NOMO-1 treated with DMSO at 0.1 percent for 48 hours (cell line): ENCODE measurements at regions not wholly inside any gene's neighbourhood (a gene's known extent, or its start where the extent isn't known, plus 50 kb on each side); places are given as distances from the start of the nearest gene placed in this dataset.
A peak's percentile ranks its signal among the peaks of the same experiment; 100 is the strongest.
"Not testable (repeated sequence)": the region's sequence is repeated elsewhere in the genome, so short reads cannot be mapped to it uniquely, and the experiment has no call there.

Experiments
- DNase-seq: peaks from one replicate; lab custom pipeline; 2025; ENCODE audit not compliant: unreplicated experiment; lab: John Stamatoyannopoulos, UW

DNA sequence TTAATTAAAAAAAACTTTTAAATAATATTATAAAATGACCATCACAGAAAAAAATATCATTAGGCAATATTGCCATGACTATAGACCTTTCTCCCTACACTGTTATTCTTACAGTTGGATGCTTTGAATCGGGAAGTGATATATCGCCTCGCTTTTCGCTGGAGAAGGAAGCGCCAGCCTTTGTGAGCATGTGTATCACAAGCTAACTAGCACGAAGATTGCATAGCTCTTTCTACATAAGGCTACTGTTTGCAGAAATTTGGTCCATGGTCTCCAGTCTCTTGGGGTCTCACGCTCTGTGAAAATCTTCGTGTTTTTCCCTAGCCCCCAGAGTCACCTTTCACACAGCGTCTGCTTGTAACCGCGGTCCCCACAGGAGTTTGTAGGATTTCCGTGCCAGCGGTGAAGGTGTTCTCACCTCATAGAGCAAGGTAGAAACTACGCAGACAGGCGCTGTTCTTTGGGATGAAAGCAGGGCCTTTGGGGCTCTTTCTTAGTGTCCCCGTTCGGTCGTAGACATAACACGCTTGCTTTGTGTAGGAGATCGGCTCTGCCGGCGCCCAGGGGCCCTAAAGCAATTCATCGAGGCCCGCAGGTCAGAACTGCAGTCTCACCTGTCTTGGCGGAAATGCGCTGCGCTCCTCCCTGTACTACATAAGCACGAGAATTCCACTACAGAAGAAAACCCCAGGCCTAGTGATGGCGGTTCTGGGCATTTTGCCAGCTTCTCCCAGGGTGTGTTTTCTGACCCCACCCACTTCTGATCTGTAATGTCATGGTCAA is 214.5 kb upstream of the NOTCH2NLA start:
- DNase-seq: not testable (repeated sequence)

DNA sequence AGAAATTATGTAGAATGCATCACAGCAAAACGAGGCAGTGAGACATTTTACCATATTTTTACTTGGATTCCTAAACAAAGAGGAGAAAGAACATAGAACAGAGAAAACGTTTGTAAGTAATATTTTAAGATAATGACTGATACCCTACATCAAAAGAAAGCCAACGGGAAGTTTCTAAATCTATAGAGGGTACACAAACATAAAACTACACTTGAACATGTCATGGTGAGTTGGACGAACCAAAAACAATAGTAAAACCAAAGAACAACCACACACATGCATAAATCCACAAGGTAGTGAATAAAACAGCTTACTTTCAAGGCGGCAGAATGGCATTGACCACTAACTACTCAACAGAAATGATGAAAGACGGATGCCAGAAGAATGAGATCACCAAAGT is 209.7 kb upstream of the NOTCH2NLA start:
- not testable (repeated sequence) for DNase-seq

DNA sequence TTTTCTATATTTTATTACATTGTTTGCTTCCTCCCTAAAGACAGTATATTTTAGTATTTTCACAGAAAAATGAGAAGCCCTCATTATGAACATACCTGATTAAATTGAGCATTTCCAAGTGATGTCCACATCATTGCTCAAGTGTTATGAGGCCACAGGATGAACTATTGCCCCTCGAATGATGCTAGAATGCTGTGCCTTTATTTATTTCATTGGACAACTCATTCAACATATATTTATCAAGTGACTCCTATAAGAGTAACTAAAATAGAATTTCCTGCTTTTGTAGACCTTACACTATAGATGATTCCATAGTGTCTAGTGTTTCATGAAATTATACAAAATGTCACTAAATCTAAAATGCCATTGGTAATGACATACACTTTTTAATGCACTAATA is 187.8 kb upstream of the NOTCH2NLA start:
- not testable (repeated sequence) for DNase-seq

DNA sequence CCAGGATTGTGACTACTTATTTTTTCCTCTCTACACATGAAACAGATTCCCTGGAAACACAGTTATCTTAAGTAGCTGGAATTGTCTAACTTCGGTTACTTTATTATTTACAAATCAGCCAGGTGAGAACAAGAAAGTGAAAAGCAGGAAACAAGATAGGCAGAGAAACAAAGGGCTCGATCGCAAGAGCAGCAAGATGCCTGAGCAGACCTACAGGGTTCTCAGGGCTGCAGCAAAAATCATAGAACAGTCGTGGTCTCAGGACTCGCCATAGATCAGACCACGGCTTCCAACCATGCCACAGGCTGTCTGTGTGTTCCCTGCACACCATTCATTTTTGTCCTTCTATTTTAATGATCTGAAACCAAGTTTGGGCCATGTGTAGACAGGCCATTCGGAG is 186.2 kb upstream of the NOTCH2NLA start:
- DNase-seq: not testable (repeated sequence)

DNA sequence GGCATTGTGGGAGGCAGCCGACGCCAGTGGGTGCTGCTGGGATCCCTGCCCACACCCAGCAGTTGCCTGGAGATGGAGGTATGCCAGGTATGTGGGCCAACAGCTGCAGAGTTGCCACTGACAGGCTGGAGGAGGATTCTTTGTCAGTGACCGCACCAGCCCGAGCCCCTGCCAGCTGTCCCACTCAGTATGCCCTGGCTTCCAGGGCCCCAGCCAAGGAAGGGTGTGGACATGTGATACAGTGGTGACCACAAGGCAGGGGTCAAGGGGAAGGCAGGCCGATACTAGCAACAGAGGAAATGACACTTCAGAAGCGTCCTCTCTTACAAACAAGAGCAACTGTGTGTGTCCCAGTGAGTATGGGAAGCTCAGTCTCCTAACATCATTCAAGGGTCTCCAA is 185.1 kb upstream of the NOTCH2NLA start:
- not testable (repeated sequence) for DNase-seq

DNA sequence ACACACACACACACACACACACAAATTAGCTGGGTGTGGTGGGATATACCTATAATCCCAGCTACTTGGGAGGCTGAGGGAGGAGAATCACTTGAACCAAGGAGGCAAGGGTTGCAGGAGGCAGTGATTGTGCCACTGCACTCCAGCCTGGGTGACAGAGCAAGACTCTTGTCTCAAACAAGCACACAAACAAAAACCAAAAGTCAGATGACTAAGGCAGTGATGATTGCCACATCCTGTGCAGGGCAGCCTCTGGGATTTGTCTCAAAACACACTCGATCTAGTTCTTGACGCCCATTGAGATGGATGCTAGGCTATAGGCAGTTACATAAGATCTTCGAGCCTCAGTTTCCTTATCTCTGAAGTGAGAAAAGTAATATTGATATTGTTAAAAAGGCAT is 183.1 kb upstream of the NOTCH2NLA start:
- DNase-seq: peak; percentile 40

DNA sequence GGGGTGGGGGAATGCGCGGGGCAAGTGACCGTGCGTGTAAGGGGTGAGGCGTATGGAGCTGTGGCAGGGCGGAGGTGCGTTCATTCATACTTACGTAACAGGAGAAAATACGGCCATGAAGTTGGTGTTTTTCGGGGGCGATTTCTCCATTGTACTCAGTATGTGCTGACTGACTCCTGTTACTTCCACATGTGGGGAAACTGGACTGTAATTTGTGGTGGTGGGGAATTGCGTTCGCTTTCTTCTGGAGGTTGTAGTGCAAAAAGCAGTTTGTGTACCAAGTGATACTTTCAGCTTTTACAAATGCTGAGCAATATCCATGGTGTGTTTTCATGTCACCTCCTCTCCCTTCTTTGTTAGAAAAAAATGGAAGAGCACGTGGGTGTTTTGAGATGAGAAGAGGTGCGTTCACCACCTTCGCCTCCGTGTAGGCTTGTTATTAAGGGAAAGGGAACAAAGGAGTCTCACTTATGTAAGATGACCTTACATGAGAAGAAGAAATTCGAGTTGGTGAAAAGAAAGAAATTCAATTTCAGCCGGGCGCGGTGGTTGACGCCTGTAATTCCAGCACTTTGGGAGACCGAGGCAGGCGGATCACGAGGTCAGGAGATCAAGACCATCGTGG is 181.1 kb upstream of the NOTCH2NLA start:
- DNase-seq: peak; percentile 89

DNA sequence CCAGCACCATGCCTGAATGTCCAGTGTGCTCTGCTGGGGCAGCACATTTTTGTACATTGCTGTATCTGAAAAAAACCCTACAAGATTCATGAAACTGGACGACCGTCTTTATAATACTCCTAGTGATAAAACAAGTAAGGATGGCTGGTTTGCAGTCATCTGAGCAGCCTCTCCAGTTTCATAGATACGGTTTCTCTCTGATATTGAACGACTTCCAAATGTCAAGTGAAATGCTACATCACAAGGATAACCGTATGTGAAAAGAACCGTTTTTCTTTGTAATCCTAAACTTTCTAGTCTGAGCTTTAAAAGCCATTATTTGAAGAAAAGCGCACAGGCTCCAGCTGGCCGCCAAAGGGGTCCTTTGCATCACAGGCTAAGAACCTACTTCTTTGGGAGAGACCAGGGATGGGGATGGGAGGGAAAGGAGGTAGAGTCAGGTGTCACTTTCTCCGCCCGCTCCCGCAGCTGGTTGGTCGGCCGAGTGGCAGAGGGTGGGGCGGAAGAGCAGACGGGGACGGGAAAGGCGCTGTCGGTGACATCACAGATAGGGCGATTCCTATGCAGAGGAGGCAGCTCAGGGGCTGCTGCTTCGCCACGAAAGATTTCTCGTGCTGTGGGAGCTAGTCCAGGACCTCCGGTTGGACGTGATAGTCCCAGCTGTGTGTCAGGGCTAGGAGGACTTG is 180.4 kb upstream of the NOTCH2NLA start:
- not testable (repeated sequence) for DNase-seq

DNA sequence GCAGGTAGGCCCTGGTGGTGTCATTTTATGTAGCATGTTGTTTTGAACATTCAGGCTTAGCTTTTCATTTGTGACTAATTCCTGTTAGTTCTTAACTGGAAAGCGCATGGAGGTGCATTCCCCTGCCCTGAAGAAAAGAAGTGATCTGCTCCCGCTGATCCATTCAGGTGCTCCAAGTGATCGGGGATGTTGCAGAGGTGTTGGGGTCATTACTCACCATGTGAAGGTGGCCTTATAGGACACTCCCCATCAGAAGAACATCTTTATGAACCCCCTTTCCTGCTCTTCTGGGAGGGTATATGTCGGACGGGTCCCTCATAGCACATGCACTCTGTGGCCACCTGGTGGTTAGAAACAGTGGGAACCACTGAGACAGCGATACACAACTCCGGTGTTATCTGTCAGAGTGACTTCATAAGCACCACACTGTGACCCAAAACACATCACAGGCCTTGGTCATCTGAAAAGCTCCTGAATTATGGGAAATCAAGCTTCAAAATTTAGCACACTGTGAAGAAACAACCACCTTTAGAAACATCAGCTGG is 172.5 kb upstream of the NOTCH2NLA start:
- not testable (repeated sequence) for DNase-seq

DNA sequence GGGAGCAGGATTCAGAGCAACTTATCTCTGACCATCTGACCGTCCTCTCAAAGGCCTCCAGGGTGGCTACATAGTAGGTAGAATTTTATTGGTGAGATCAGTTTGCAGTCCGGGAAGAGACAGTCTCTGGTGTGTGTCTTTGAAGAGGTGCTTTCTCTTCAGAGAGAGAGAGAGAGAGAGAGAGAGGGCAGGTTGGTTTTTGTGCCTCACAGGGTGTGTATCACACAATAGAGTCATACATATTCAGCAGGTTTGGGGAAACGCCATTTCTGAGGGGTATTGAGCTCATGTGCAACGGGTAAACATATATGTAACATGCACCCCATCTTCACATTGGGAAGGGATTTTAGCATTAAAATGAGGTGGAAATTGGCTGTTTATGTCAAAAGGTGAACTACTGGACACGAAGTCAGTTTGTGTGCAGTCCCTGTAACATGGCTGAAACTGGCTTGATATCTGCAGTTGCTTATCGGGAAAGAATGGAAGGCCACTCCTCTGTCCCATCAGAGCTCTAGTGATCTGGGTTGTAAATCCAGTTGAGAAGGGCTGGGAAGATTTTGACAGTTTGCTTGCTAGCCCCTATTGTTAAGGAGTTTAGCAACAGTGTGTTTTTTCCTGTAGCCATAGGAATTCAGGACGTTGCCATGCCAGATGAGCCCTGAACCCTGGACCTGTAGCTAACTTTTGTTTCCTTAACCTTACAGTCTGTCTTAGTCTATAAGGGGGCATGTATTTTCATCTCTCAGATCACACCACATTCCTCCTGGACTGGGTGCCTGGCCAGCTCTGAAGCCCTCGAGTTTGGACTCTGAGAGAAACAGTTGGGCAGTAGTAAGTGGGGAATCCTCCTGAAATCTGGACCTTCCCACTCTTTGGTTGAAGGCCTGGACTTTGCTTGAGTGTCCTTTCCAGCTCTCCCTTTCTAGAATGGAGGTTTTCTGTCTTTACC is 171.6 kb upstream of the NOTCH2NLA start:
- DNase-seq: not testable (repeated sequence)

DNA sequence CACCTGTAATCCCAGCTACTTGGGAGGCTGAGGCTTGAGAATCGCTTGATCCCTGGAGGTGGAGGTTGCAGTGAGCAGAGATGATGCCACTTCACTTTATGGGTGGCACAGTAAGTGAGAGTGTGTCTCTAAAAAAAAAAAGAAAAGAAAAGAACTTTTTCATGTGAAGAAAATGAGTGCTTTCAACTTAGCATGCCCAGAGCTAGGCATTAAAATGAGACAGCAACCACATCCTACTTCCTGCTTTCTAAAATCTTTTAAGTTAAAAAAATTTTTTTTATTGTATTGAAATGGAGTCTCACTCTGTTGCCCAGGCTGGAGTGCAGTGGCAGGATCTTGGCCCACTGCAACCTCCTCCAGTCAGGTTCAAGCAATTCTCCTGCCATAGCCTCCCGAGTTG is 170.4 kb upstream of the NOTCH2NLA start:
- DNase-seq: not testable (repeated sequence)

DNA sequence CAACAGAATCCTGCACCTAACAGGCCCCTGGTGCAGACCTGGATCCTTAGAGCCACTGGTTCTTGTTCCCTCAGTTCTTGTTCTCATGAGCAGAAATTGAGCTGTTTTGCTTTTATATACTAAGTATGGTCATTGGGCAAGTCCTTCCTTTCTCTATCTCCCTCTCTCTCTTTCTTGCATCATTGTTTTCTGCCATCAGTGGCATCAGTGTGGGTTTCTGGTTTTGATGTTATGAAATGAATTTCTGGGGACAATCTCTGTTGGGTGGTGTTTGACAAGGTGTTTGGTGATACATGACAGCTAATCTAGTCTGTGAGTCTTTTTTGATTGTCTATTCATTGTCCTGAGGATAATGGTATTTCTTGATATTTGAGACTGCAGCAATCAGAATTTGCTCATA is 168.0 kb upstream of the NOTCH2NLA start:
- DNase-seq: not testable (repeated sequence)

DNA sequence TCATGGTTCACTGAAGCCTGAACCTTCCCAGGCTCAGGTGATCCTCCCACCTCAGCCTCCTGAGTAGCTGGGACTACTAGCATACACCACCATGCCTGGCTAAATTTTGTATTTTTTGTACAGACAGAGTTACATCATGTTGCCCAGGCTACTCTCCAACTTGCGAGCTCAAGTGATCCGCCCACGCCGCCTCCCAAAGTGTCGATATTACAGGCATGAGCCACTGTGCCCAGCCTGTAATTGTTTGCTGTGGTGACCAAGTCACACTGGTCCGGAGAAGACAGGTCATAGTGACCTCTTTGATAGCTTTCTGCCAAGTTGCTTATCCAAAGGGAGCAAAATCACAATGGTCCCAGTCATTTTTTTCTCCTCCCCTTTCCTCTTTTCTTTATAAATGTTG is 167.4 kb upstream of the NOTCH2NLA start:
- DNase-seq: not testable (repeated sequence)

DNA sequence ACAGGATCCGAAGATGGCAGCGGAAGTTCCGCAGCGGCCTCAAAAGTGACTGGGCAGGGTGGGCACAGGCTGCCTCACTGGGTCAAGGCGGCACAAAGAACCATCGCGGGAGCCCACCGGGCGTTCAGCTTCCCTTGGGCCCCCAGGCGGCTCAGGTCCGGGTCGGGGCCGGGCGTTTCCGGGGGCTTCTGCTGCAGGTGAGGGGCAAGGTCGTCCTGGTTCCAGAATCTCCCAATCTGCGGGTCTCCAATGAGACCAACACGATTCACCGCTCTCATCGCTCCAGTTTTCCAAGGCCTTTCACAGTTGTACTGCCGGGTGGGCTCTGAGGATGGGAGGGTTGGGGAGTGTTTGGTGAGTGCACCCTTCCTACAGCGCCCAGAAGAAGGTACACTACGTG is 165.0 kb upstream of the NOTCH2NLA start:
- not testable (repeated sequence) for DNase-seq

DNA sequence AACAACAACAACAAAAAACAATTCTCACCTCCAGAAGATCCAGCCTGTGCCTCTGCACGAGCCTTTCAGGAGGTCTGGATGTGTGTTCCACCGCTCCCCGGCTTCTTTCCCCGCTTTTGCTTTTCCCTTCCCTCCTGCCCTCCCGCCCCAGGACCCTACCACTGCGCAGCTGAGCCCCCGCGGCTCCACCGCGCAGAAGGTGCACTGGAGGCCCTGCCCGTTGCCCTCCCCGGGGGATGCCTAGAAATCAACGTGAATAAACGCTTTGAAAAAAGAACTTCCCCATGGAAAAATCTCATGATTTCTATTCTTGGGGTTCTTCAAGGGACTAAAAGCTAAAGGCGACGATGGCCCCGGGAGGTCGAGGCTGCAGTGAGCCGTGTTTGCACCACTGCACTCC is 164.3 kb upstream of the NOTCH2NLA start:
- DNase-seq: not testable (repeated sequence)

DNA sequence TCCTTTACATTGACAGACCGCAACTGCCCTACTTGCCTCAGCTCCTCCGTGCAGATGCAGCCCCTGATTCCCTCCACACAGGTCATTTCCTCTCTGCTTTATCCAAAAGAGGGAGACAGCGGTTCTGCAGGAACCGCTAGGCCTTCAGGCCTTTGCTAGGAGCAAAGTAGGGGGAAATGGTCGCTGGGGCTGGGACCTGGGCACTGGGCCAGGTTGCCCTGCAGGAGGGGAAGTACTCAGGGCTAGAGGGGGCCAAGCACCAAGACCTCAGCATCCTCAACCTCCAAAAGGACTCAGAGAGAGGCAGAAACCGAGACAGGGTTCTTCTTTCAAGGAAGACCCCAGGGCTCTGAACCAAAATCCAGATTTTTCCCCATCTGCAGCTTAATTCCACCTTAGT is 160.4 kb upstream of the NOTCH2NLA start:
- not testable (repeated sequence) for DNase-seq

DNA sequence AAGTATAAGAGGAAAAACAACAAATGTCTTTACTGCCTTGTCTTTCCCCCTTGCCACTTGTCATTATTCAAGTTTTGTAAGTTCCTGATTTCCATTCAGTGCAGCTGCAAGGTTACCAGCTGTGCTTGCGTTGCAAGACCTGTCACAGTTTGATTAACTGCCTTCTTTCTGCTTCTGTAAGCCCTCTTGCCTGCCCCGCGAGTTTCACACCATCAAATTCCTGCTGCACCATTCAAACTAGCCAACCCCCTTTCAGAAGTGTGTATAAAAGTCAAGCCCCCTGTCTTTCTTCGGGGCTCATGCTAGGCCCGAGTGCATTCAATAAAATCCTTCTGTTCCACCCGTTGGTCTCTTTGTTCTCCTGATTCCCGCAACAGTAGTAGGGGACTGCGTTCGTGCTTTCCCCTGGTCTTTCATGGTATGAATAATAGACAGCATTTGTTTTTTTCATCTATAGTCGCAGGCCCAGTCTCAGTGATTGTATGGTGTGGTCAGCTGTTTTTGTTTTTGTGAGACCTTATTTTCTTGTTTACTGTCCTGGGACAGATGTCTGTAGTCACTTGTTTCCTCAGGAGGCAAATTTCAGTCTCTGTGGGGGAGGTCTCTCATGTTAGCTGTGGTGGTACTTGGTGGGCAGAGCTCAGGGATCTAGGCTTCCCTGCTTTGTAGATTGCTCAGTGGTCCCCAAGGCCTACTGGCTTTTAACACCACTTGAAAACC is 159.1 kb upstream of the NOTCH2NLA start:
- peak; percentile 28 for DNase-seq

DNA sequence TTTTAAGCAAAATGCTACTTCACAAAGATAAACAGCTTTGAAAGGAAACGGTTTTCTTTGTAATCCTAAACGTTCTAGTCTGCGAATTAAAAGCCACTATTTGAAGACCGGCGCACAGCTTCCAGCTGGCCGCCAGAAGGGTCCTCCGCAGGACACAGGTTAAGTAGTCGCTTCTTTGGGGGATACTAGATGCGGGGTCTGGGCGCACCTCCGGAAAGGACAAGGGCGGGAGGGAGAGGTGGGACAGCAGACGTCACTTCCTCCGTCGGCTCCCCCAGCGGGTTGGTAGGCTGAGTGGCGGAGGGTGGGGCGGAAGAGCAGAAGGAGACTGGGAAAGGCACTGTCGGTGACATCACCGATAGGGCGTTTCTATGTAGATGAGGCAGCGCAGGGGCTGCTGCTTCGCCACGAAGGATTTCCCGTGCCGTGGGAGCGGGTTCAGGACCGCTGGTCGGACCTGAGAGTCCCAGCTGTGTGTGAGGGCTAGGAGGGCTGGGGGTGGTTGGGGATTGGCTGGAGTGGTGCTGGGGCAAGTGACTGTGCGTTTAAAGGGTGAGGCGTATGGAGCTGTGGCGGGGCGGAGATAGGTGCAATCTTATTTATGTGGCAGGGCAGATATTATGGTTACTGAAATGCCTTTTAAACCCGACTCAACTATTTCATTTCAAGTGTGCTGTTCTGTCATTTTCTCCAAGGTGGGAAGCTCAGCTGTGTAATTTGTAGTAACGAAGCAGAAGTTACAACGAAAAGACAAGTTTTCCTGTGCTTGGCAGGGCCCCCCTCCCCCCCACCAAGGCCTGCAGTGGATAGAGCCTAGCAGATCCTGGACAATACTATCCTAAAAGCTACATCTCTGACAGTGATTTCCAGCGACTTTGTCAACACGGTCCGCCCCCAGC is 158.3 kb upstream of the NOTCH2NLA start:
- DNase-seq: peak; percentile 91

DNA sequence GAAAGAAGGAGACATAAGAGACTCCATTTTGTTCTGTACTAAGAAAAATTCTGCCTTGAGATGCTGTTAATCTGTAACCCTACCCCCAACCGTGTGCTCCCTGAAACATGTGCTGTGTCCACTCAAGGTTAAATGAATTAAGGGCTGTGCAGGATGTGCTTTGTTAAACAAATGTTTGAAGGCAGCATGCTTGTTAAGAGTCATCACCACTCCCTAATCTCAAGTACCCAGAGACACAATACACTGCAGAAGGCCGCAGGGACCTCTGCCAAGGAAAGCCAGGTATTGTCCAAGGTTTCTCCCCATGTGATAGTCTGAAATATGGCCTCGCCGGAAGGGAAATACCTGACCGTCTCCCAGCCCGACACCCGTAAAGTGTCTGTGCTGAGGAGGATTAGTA is 152.4 kb upstream of the NOTCH2NLA start:
- not testable (repeated sequence) for DNase-seq
